Epithelial cell of esophagus (primary cell): ENCODE measurements at regions not wholly inside any gene's neighbourhood (a gene's known extent, or its start where the extent isn't known, plus 50 kb on each side); places are given as distances from the start of the nearest gene placed in this dataset.

ENCODE experiments used
- DNase-seq: peaks from one replicate; pipeline ENCODE4 v3.0.0; 2010; ENCODE audit warnings: low read depth
- H3K4me3 ChIP-seq: 2 replicates; pipeline ENCODE4 v1.5.1; 2011; ENCODE audit warnings: mild to moderate bottlenecking, low read length, control low read depth
- CTCF ChIP-seq: IDR thresholded peaks from 2 replicates; pipeline ENCODE4 v1.5.1; 2011; ENCODE audit warnings: low read depth, mild to moderate bottlenecking, low read length, control low read depth, inconsistent platforms; ENCODE audit not compliant: insufficient read depth; ENCODE audit errors: missing control alignments

GRCh38 chr1:72938408-72938807, 656.1 kb upstream of the NEGR1 start:
- no peak for TF ChIP-seq CTCF
- no peak for DNase-seq
- no peak overlapping the region for H3K4me3 ChIP-seq

GRCh38 chr1:72937905-72938304, 655.6 kb upstream of the NEGR1 start:
- no peak overlapping the region for H3K4me3 ChIP-seq
- DNase-seq, result no peak
- TF ChIP-seq CTCF, result no peak

- no peak for DNase-seq
- TF ChIP-seq CTCF, result no peak
- no peak overlapping the region for H3K4me3 ChIP-seq
Measured at GRCh38 chr1:72936942-72937341, 654.6 kb upstream of the NEGR1 start.

GRCh38 chr1:72936151-72936740, 653.9 kb upstream of the NEGR1 start:
- no peak overlapping the region for H3K4me3 ChIP-seq
- DNase-seq, result no peak
- TF ChIP-seq CTCF, result no peak

GRCh38 chr1:72932025-72932424, 649.7 kb upstream of the NEGR1 start:
- DNase-seq, result no peak
- no peak for TF ChIP-seq CTCF
- no peak overlapping the region for H3K4me3 ChIP-seq

- TF ChIP-seq CTCF, result no peak
- DNase-seq, result no peak
- no peak overlapping the region for H3K4me3 ChIP-seq
Measured at GRCh38 chr1:72930528-72930927, 648.2 kb upstream of the NEGR1 start.

- no peak for DNase-seq
- H3K4me3 ChIP-seq, result no peak overlapping the region
- TF ChIP-seq CTCF, result no peak
Measured at GRCh38 chr1:72918940-72919339, 636.6 kb upstream of the NEGR1 start.
